GM18909 (cell line): ENCODE measurements at regions not wholly inside any gene's neighbourhood (a gene's known extent, or its start where the extent isn't known, plus 50 kb on each side); places are given as distances from the start of the nearest gene placed in this dataset.

Experiments used
- ATAC-seq: cut with Tn5 transposase; IDR thresholded peaks from one replicate; pipeline ENCODE4 v1.9.1; 2021; ENCODE audit warnings: mild to moderate bottlenecking; ENCODE audit not compliant: unreplicated experiment, poor library complexity

DNA sequence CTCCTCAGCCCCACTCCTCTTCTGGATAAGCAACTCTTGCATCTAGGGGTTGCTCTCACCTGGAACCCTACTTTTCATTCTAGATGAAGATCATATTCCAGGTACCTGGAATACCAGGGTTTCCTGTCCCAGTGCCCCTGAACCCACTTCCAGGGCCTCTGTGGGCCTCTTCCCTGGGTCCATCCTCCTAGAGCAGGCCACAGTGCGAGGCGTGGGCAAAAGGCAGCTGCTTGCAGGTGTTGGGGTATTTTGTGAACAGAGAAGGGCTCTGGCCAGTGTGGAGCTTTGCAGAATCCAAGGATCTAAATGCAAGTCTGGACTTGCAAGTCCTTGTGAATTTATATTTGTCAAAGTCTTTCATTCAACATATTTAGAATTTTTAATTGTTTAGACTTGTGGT lies 240.4 kb upstream of the POU3F1 start:
- ATAC-seq, result no peak

GRCh38 chr1:38285807-38286530 lies 239.4 kb upstream of the POU3F1 start:
- no peak for ATAC-seq

DNA sequence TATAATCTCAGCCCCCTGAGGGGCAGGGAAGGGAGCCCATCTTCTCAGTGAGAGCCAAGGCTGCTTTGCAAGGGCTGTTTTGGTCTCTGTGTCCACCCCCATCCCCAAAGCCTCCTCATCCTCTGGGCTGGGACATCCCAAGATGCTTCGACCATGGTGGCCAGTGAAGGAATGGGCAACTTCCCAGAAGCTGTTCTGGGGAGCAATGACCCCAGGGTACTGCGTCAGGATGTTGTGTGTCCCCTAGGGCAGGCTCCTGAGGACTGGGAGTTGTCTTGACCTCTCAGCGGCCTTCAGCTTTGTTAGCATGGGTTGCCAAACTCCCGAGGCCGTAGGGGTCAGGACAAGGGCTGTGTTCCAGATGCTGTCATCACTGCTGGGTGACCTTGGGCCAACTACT lies 238.4 kb upstream of the POU3F1 start:
- ATAC-seq, result no peak

- no peak for ATAC-seq
These were observed 237.3 kb upstream of the POU3F1 start for GRCh38 chr1:38283696-38284470.

DNA sequence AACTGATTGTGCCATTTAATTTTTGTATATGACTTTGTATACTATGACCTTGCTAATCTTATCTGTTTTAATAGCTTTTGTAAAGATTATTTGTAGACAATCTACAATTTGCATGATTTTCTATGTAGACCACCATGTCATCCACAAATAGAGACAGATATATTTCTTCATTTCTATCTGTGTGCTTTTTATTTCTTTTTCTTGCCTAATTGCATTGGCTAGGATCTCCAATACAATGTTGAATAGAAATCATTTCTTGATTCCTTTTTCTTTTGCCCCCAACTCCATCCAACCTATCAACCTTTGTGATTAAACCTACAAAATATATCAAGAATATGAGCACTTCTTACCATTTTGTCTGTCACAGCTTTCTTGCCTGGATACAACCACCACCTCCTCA lies 232.6 kb upstream of the POU3F1 start:
- no peak for ATAC-seq

- ATAC-seq, result no peak
These were observed 231.1 kb upstream of the POU3F1 start for GRCh38 chr1:38277646-38278045.

DNA sequence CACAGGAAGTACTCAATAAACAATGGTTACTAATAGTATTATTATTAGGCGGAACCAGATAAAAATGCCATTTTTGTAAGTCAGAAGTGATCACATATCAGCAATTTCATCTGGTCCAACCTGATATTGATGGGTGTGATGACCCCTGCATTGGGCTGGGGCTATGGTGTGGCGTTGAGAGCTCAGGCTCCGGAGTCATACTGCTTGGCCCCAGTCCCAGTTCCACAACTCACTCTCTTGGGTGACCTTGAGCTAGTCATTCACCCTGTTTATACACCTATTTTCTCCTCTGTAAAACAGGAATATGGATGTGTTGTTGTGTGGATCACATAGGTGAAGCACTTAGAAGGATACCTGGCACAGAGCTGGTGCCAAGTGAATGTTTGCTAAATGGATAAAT lies 229.4 kb upstream of the POU3F1 start:
- ATAC-seq, result no peak

GRCh38 chr1:38274974-38275373 lies 228.4 kb upstream of the POU3F1 start:
- ATAC-seq, result no peak

- ATAC-seq, result no peak
These were observed 226.7 kb upstream of the POU3F1 start for GRCh38 chr1:38273196-38273804.

- no peak for ATAC-seq
These were observed 225.9 kb upstream of the POU3F1 start for GRCh38 chr1:38272515-38272914.

GRCh38 chr1:38270849-38271633 lies 224.4 kb upstream of the POU3F1 start:
- ATAC-seq, result no peak

- ATAC-seq, result no peak
These were observed 223.6 kb upstream of the POU3F1 start for GRCh38 chr1:38269923-38270848.

GRCh38 chr1:38268226-38268625 lies 221.6 kb upstream of the POU3F1 start:
- ATAC-seq, result no peak

GRCh38 chr1:38267037-38268036 lies 220.7 kb upstream of the POU3F1 start:
- no peak for ATAC-seq

GRCh38 chr1:38266197-38266520 lies 219.6 kb upstream of the POU3F1 start:
- ATAC-seq, result no peak

DNA sequence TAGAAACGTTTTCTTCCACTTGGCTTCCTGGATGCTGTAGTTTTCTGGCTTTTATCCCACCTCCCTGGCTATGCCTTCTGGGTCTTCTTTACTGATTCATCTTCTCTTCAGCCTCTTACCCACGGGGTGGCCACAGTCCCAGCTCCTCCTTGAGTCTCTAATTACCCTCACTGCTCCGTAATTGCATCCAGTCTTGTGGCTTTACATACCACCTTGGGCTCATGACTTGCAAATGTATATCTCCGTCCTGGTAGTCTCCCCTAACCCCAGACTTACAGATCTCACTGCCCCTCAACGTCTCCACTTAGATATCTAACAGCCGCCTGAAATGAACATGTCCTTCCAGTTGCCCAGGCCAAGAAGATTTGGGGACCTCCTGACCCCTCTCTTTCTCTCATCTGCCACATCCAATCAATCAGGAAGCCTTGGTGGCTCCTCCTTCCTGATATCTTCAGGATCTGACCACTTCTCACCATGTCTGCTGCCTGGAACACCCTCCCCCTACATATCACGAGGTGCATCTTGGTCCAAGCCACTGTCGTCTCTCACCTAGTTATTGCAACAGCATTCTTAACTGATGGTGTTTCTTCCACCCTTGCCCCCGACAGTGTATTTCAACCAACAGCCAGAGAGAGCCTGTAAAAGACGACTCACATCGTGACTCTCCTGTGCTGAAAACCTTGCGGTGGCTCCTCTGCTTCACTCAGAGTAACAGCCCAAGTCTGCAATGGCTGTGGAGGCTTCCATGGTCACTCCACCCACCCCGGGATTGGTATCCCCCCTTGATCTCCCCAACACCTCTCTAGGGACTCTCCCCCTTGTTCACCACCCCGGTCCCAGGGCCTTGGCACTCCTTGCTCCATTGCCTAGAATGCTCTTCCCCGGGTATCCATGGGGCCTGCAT lies 219.0 kb upstream of the POU3F1 start:
- no peak for ATAC-seq

- no peak for ATAC-seq
These were observed 216.8 kb upstream of the POU3F1 start for GRCh38 chr1:38263438-38263837.

DNA sequence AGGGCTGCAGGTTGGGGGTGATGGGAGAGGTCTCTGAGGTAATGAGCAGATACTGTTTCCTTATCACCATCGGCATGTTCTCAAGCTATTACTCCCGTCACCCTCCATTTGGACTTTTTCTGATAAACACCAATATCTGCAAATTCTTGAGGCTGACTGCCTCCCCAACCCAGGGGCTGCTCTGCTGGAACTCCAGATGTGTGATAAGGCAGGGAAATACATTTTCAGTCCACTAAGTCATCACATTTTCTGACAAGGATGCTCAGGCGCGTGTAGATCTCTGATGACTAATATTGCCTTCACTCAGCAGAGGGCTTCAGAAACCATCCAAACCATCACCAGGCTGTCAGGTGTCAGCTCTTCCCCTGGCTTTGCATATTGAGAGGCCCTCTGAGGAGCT lies 215.0 kb upstream of the POU3F1 start:
- ATAC-seq, result no peak
